CD4-positive, CD25-positive, alpha-beta regulatory T cell (primary cell): ENCODE measurements at regions not wholly inside any gene's neighbourhood (a gene's known extent, or its start where the extent isn't known, plus 50 kb on each side); places are given as distances from the start of the nearest gene placed in this dataset.

Experiments
- ATAC-seq, 2 donors: fragments of 150-1000 bp; cut with Tn5 transposase; one replicate each; pipeline ENCODE4 v1.10.0; 2021; ENCODE audit warnings: low read depth in 2 of 2, moderate number of reproducible peaks in 2 of 2, moderate library complexity in 1 of 2
- DNase-seq, 3 donors: peaks; one replicate each; pipeline versions ENCODE4 v3.0.0 to v3.0.0-alpha.2; 2012 to 2022; ENCODE audit warnings: mixed read lengths in 1 of 3
- H3K27ac ChIP-seq: one replicate; pipeline ENCODE4 v1.7.0; 2013; ENCODE audit warnings: mild to moderate bottlenecking, low read length; ENCODE audit not compliant: insufficient read depth, poor library complexity, severe bottlenecking
- H3K27me3 ChIP-seq: one replicate; pipeline ENCODE4 v1.7.0; 2013; ENCODE audit warnings: low read length; ENCODE audit not compliant: control insufficient read depth, insufficient read depth
- H3K36me3 ChIP-seq: one replicate; pipeline ENCODE4 v1.7.0; 2013; ENCODE audit warnings: mild to moderate bottlenecking, low read length, moderate library complexity; ENCODE audit not compliant: control insufficient read depth, insufficient read depth
- H3K4me1 ChIP-seq: 2 replicates; pipeline ENCODE4 v1.7.0; 2013; ENCODE audit warnings: mild to moderate bottlenecking, low read length; ENCODE audit not compliant: insufficient read depth, control insufficient read depth, poor library complexity, severe bottlenecking
- H3K4me3 ChIP-seq: one replicate; pipeline ENCODE4 v1.7.0; 2013; ENCODE audit warnings: low read depth, mild to moderate bottlenecking, low read length, moderate library complexity
- H3K9me3 ChIP-seq, 2 experiments: 1 replicate in 1 of 2; 2 replicates in 1 of 2; pipeline ENCODE4 v1.7.0; 2013; ENCODE audit warnings: low read length in 2 of 2, mild to moderate bottlenecking in 1 of 2, moderate library complexity in 1 of 2; ENCODE audit not compliant: control insufficient read depth in 2 of 2
- H3K27ac Mint-ChIP-seq, 3 donors: one replicate each; pipeline ENCODE4 v1.8.0; 2020 to 2022; ENCODE audit warnings: mild to moderate bottlenecking in 3 of 3, mixed read lengths in 3 of 3, moderate library complexity in 2 of 3
- H3K27me3 Mint-ChIP-seq: one replicate; pipeline ENCODE4 v1.8.0; 2022; ENCODE audit warnings: mild to moderate bottlenecking, mixed read lengths
- H3K36me3 Mint-ChIP-seq: one replicate; pipeline ENCODE4 v1.8.0; 2020; ENCODE audit warnings: mixed read lengths
- H3K4me1 Mint-ChIP-seq, 4 donors: one replicate each; pipeline ENCODE4 v1.8.0; 2020 to 2022; ENCODE audit warnings: mixed read lengths in 4 of 4, mild to moderate bottlenecking in 1 of 4
- H3K4me3 Mint-ChIP-seq, 4 donors: one replicate each; pipeline ENCODE4 v1.8.0; 2020 to 2022; ENCODE audit warnings: mild to moderate bottlenecking in 4 of 4, mixed read lengths in 4 of 4, moderate library complexity in 3 of 4
- H3K9me3 Mint-ChIP-seq, 7 donors: one replicate each; pipeline ENCODE4 v1.8.0; 2020 to 2022; ENCODE audit warnings: mixed read lengths in 7 of 7, mild to moderate bottlenecking in 3 of 7, moderate library complexity in 2 of 7

GRCh38 chr3:839981-840380 lies 252.8 kb upstream of the CNTN6 start:
- Mint-ChIP-seq H3K9me3 (peaks cover 0 to 17% (median 6%) of the 10 kb centered on the region in 7 donors), H3K27me3 (no peaks in the 10 kb centered on the region), H3K4me1 (no peaks in the 10 kb centered on the region), H3K36me3 (no peaks in the 10 kb centered on the region), H3K27ac (no peak overlapping the region), H3K4me3 (no peak overlapping the region)
- H3K4me1 ChIP-seq, result no peaks in the 10 kb centered on the region
- H3K4me3 ChIP-seq, result no peak overlapping the region
- no peaks in the 10 kb centered on the region for H3K9me3 ChIP-seq
- no peaks in the 10 kb centered on the region for H3K27me3 ChIP-seq
- H3K27ac ChIP-seq, result no peak overlapping the region
- DNase-seq (no peak), ATAC-seq (no peak)
- H3K36me3 ChIP-seq, result no peaks in the 10 kb centered on the region

GRCh38 chr3:851098-851790 lies 241.6 kb upstream of the CNTN6 start:
- Mint-ChIP-seq H3K4me1 (no peaks in the 10 kb centered on the region), H3K27me3 (no peaks in the 10 kb centered on the region), H3K9me3 (peaks cover 0 to 25% (median 8%) of the 10 kb centered on the region in 7 donors), H3K36me3 (peaks cover 4% of the 10 kb centered on the region), H3K4me3 (no peak overlapping the region), H3K27ac (no peak overlapping the region)
- Histone ChIP-seq H3K4me3 (no peak overlapping the region), H3K36me3 (no peaks in the 10 kb centered on the region), H3K4me1 (no peaks in the 10 kb centered on the region), H3K9me3 (peaks cover 0 to 22% of the 10 kb centered on the region in 2 experiments), H3K27ac (no peak overlapping the region), H3K27me3 (no peaks in the 10 kb centered on the region)
- ATAC-seq (no peak), DNase-seq (no peak)

GRCh38 chr3:852033-852432 lies 240.8 kb upstream of the CNTN6 start:
- Mint-ChIP-seq H3K27me3 (no peaks in the 10 kb centered on the region), H3K4me1 (no peaks in the 10 kb centered on the region), H3K36me3 (peaks cover 4% of the 10 kb centered on the region), H3K27ac (no peak overlapping the region), H3K4me3 (no peak overlapping the region), H3K9me3 (peaks cover 0 to 27% (median 11%) of the 10 kb centered on the region in 7 donors)
- H3K4me1 ChIP-seq, result no peaks in the 10 kb centered on the region
- H3K9me3 ChIP-seq, result peaks cover 0 to 17% of the 10 kb centered on the region in 2 experiments
- ATAC-seq, result no peak
- H3K36me3 ChIP-seq, result no peaks in the 10 kb centered on the region
- H3K4me3 ChIP-seq, result no peak overlapping the region
- DNase-seq, result no peak
- H3K27me3 ChIP-seq, result no peaks in the 10 kb centered on the region
- no peak overlapping the region for H3K27ac ChIP-seq

- ATAC-seq (no peak), DNase-seq (no peak)
- Histone ChIP-seq H3K36me3 (no peaks in the 10 kb centered on the region), H3K27ac (no peak overlapping the region), H3K4me1 (no peaks in the 10 kb centered on the region), H3K9me3 (peaks cover 0 to 15% of the 10 kb centered on the region in 2 experiments), H3K4me3 (no peak overlapping the region), H3K27me3 (no peaks in the 10 kb centered on the region)
- Mint-ChIP-seq H3K4me1 (no peaks in the 10 kb centered on the region), H3K36me3 (no peaks in the 10 kb centered on the region), H3K9me3 (peaks cover 0 to 21% (median 11%) of the 10 kb centered on the region in 7 donors), H3K27me3 (no peaks in the 10 kb centered on the region), H3K27ac (no peak overlapping the region), H3K4me3 (no peak overlapping the region)
Measured at GRCh38 chr3:853489-853888, 239.3 kb upstream of the CNTN6 start.

- no peaks in the 10 kb centered on the region for H3K4me1 ChIP-seq
- no peak overlapping the region for H3K27ac Mint-ChIP-seq
- no peaks in the 10 kb centered on the region for H3K9me3 ChIP-seq
- no peaks in the 10 kb centered on the region for H3K36me3 Mint-ChIP-seq
- H3K4me3 Mint-ChIP-seq, result no peak overlapping the region
- no peak overlapping the region for H3K4me3 ChIP-seq
- no peaks in the 10 kb centered on the region for H3K4me1 Mint-ChIP-seq
- peaks cover 0 to 13% (median 10%) of the 10 kb centered on the region in 7 donors for H3K9me3 Mint-ChIP-seq
- no peaks in the 10 kb centered on the region for H3K27me3 Mint-ChIP-seq
- H3K27ac ChIP-seq, result no peak overlapping the region
- ATAC-seq, result no peak
- no peaks in the 10 kb centered on the region for H3K27me3 ChIP-seq
- no peaks in the 10 kb centered on the region for H3K36me3 ChIP-seq
- no peak for DNase-seq
Measured at GRCh38 chr3:859135-859534, 233.7 kb upstream of the CNTN6 start.

- H3K4me3 Mint-ChIP-seq, result no peak overlapping the region
- no peaks in the 10 kb centered on the region for H3K27me3 Mint-ChIP-seq
- no peak overlapping the region for H3K27ac Mint-ChIP-seq
- H3K27me3 ChIP-seq, result no peaks in the 10 kb centered on the region
- no peaks in the 10 kb centered on the region for H3K9me3 ChIP-seq
- no peaks in the 10 kb centered on the region for H3K36me3 Mint-ChIP-seq
- no peak overlapping the region for H3K27ac ChIP-seq
- H3K4me3 ChIP-seq, result no peak overlapping the region
- H3K4me1 ChIP-seq, result no peaks in the 10 kb centered on the region
- no peak for ATAC-seq
- peaks cover 0 to 9% (median 5%) of the 10 kb centered on the region in 7 donors for H3K9me3 Mint-ChIP-seq
- H3K36me3 ChIP-seq, result no peaks in the 10 kb centered on the region
- no peaks in the 10 kb centered on the region for H3K4me1 Mint-ChIP-seq
- DNase-seq, result no peak
Measured at GRCh38 chr3:861721-862120, 231.1 kb upstream of the CNTN6 start.

- ATAC-seq, result no peak
- Mint-ChIP-seq H3K36me3 (no peaks in the 10 kb centered on the region), H3K4me3 (no peak overlapping the region), H3K9me3 (peaks cover 0 to 12% (median 0%) of the 10 kb centered on the region in 7 donors), H3K4me1 (no peaks in the 10 kb centered on the region), H3K27me3 (no peaks in the 10 kb centered on the region), H3K27ac (no peak overlapping the region)
- H3K27me3 ChIP-seq, result no peaks in the 10 kb centered on the region
- no peaks in the 10 kb centered on the region for H3K36me3 ChIP-seq
- peaks cover 0 to 4% of the 10 kb centered on the region in 2 experiments for H3K9me3 ChIP-seq
- H3K4me1 ChIP-seq, result no peaks in the 10 kb centered on the region
- no peak overlapping the region for H3K4me3 ChIP-seq
- no peak for DNase-seq
- no peak overlapping the region for H3K27ac ChIP-seq
Measured at GRCh38 chr3:869269-869668, 223.6 kb upstream of the CNTN6 start.

- H3K27ac Mint-ChIP-seq, result no peak overlapping the region
- H3K4me3 Mint-ChIP-seq, result no peak overlapping the region
- H3K27ac ChIP-seq, result no peak overlapping the region
- H3K4me3 ChIP-seq, result no peak overlapping the region
- H3K4me1 ChIP-seq, result no peaks in the 10 kb centered on the region
- H3K36me3 ChIP-seq, result no peaks in the 10 kb centered on the region
- ATAC-seq, result no peak
- H3K9me3 ChIP-seq, result peaks cover 0 to 4% of the 10 kb centered on the region in 2 experiments
- no peak for DNase-seq
- no peaks in the 10 kb centered on the region for H3K27me3 Mint-ChIP-seq
- H3K4me1 Mint-ChIP-seq, result no peaks in the 10 kb centered on the region
- H3K36me3 Mint-ChIP-seq, result no peaks in the 10 kb centered on the region
- no peaks in the 10 kb centered on the region for H3K27me3 ChIP-seq
- peaks cover 0 to 10% (median 0%) of the 10 kb centered on the region in 7 donors for H3K9me3 Mint-ChIP-seq
Measured at GRCh38 chr3:869734-870133, 223.1 kb upstream of the CNTN6 start.
